Dermis microvascular lymphatic vessel endothelial cell (primary cell): ENCODE measurements at regions not wholly inside any gene's neighbourhood (a gene's known extent, or its start where the extent isn't known, plus 50 kb on each side); places are given as distances from the start of the nearest gene placed in this dataset.
"Not testable (repeated sequence)": the region's sequence is repeated elsewhere in the genome, so short reads cannot be mapped to it uniquely, and the experiment has no call there.

ENCODE experiments used
- DNase-seq, 2 donors: peaks; one replicate each; pipeline versions ENCODE4 v3.0.0 to v3.0.0-alpha.2; 2010; ENCODE audit warnings: low read depth in 2 of 2

DNA sequence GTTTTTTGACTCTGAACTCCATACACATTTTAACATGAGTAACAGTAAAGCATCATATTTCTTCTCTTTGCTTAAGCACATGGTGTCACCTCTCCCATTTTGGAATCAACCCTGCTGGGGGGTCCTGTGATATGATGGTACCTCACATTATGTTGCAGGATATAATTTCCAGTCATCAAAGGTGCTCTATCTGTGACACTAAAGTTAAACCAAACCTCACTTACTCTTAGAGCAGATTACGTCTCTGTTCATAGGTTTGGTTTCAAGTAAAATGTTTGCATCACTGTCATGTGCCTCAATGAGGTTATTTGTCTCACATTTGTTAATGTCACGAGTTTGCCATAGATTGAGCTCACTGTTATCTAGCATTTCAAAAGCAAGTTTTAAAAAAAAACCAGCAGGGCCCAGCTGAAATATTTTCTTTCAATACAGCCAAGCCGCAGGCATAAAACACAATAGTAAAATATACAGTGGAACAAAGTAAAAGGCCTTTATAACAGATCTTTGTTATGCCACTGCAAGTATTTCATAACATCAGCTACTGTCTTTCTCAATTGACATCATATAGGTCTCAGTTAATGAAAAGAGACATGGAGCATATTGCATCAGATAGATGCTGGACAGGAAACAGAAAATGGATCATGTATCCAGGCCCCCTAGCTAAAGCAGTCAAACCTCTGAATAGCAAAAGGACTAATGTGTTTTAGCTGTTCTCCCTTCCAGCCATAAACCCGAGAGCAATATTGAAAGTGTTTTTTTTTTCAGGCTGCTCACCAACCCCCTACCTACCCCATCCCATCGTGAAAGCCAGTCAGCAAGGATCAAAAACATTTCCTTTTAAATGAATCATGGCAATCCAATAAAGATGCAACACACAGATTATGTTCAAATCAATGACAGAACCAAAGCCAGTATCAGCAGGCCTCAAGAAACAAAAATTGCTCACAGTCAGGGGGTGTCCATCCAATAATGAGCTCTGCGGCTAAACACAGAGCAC lies 182.1 kb upstream of the ITGA1 start:
- DNase-seq: no peak

DNA sequence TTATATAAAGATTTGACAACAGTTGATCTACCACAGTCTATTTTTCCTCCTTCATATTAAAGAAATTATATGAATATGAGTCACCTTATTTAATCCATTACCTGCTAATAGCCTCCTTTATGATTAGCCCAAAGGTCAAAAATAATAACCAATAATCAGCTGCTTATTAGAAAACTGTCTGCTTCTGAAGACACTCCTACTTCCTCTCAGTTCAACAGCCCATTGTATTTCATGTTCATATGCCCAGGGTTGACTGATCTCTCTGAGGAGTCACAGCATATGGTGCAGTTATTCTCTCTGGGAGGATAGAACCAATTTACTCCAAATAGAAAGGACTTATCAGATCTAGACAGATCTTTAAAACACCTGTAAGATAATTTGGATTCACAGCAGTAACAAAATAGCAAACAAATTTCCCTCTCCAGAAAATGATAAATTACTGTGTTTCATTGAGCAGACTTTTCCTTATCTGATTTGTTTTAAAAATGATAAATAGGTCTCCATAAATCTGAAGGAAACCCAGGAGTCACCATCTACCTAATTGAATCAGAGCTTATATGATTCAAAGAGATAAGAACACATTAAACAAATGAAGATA lies 180.4 kb upstream of the ITGA1 start:
- DNase-seq: no peak

DNA sequence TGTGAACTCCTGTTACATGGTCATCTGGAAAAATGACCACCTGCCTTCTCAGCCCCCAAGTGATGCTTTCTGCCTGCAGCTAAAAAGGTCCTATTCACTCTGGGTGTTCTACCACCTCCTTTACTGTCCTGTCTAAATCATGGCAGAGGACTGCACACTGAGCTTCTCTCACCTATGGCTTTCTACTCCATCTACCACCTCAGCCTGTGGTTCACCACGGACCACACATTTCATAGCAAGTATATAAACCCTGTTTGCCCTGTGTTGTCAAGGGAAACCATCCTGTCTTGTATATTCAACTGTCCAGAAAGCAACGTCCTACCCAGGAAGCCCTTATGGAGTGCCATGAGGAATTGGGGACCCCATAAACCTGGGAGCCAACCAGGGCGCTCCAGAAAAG lies 167.4 kb upstream of the ITGA1 start:
- DNase-seq: no peak

DNA sequence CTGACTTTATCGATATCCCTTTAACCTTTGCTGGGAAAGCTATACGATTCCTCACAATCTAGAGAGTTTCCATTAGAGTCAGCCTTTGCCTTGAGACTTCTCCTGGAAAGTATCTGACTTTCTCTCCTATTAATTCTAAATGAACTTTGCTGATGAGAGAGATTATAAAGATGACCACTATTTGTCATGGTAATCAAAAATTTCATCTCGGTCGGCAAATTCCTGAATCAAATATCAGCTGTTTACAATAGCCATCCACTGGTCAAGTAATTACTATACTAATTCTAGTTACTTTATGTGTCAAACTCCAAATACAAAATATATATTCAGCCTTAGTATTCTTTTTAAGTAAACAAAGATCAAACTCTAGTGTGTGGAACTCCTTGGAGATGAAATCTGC lies 164.4 kb upstream of the ITGA1 start:
- DNase-seq: no peak

DNA sequence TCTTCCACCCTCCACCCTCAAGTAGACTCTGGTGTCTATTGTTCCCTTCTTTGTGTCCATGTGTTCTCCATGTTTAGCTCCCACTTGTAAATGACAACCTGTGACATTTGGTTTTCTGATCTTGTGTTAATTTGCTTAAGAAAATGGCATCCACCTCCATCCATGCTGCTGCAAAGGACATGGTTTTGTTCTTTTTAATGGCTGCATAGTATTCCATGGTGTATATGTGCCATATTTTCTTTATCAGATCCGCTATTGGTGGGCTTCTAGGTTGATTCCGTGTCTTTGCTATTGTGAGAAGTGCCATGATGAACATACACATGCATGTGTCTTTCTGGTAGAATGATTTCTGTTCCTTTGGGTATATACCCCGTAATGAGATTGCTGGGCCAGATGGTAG lies 163.4 kb upstream of the ITGA1 start:
- no peak for DNase-seq

DNA sequence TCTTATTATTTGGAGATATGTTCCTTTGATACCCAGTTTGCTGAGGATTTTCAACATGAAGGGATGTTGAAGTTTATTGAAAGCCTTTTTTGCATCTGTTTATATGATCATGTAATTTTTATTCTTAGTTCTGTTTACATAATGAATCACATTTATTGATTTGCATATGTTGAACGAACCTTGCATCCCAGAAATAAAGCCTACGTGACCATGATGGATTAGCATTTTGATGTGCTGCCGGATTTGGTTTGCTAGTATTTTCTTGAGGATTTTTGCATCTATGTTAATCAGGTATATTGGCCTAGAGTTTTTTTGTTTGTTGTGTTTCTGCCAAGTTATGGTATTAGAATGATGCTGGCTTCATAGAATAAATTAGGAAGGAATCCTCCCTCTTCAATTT lies 161.4 kb upstream of the ITGA1 start:
- DNase-seq: no peak

DNA sequence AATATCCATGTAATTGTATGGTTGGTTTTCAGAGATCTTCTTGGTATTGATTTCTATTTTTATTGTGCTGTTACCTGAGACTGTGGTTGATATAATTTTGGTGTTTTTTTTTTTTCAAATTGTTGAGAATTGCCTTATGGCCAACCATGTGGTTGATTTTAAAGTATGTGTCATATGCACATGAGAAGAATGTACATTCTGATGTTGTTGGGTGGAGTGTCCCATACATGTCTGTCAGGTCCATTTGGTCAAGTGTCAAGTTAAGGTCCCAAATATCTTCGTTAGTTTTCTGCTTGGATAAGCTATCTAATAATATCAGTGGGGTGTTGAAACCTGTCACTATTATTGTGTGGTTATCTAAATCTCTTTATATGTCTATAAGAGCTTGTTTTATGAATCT lies 160.0 kb upstream of the ITGA1 start:
- no peak for DNase-seq

DNA sequence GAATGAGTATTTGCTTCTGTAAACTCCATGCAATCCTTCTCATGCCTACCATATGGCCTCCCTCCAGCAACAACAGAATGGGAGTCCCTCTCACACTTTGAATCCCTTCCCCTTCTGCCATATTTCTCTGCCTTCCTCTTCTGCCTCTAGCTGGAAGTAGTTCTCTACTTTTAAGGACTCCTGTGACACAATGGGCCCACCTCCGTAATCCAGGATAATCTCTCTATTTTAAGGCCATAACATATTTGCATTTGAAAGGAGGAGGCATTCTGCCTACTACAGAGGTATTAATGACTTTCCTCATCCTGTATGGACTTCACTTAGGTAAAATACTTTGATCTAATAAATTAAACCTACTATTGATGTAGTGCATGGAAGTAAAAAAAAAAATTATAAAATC lies 155.4 kb upstream of the ITGA1 start:
- DNase-seq: no peak

DNA sequence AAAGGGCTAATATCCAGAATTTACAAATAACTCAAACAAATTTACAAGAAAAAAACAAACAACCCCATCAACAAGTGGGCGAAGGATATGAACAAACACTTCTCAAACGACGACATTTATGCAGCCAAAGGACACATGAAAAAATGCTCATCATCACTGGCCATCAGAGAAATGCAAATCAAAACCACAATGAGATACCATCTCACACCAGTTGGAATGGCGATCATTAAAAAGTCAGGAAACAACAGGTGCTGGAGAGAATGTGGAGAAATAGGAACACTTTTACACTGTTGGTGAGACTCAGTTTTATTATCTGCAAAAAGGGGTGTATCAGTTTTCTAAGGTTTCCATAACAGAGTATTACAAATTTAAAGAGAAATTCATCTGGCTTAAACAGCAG lies 153.5 kb upstream of the ITGA1 start:
- not testable (repeated sequence) for DNase-seq

DNA sequence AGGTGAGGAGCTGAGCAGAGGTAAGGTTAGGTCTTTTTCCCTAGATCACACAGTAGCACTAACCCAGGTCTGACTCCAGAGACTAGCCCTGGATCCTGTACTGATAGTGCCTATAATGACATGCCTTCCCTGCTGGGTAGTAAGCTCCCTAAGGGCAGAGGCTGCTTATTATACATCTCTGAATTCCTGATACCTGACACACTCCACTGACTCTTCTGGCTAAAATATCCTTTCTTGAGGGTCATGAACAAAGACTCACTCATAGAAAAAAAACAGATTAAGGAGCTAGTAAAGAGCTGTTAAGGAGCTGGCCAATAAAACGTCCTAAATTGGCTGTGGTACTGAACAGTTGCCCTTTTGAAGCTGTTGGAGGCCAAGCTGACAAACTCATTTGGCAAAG lies 149.0 kb upstream of the ITGA1 start:
- no peak for DNase-seq

DNA sequence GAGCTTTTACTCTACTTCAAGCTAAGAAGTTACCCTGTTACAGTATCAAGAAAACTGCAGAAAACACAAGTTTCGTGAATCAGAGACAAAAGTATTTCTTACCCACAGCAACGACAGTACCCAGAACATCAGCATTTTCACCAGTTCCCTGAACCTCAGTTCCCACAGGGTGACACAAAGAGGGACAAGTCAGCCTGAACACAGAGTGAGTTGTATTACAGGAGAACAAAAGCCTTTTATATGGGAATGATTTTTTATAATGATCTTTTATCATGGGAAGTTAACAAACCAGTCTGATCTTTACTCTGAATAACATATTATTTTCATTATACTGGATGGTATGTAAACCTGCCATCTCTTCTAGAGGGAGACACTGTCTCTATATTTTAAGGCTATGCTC lies 139.0 kb upstream of the ITGA1 start:
- DNase-seq: no peak

DNA sequence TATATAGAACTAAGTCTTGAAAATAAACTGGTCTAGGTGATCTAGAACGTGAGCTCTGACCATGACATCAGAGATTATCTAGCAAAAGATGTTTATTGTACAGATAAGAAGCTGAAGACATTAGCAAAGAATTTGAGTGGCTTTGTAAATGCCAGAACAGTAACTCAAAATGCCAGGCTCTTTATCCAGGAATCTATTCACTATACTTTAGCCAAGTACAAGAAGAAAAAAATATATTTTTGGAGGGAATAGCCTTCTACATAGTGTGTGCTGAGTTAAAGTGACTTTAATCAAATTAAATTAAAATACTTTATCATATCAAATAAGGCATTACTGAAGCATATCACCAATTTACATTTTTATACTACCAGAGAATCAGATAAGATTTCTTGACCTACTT lies 132.6 kb upstream of the ITGA1 start:
- DNase-seq: no peak

DNA sequence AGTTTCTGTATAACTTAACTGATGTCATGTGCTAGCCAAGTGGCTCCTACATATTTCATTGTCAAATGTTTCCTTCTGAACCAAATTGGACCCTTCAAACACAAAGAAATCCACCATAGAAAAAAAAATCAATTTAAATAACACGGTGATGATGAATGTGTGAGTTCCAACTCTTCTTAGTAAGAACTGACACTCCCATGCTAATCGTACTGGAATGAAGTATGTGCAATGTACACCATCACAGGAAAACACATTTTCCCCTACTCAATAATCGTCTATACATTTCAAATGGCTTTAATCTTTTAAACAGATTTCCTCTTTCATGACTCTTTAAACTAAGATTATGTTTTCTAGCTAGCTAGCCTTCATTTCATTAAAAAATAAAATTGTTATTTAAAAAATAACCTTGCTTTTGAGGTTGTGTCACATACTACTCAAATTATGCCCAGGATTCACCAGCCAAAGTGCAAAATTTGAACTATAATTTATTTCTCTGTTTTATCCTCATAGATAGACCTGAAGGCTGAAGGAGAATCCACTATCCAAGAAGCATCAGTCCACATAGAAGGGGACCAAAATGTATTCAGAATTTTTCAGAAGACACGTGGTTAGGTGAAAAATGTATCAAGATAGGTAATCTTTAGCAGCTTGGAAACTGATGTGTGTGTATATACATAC lies 131.0 kb upstream of the ITGA1 start:
- no peak for DNase-seq

DNA sequence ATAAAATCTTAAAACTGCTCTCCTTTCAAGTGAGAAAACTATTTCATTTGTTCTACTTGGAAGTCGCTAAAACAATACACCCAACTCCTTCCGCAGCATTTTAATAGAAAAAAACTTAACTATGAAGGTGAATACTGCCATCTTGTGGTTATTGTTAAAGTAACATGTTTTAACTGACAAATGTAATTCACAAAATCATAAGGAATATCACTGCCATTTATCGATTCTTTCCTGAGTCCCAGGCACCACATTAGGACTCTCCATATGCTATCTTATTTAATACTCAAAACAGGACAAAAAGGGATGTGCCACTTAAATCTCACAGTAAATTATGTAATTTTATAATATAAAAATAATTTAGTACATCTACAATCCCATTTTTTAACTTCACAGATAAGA lies 130.5 kb upstream of the ITGA1 start:
- DNase-seq: peak; percentile 45 to 59

DNA sequence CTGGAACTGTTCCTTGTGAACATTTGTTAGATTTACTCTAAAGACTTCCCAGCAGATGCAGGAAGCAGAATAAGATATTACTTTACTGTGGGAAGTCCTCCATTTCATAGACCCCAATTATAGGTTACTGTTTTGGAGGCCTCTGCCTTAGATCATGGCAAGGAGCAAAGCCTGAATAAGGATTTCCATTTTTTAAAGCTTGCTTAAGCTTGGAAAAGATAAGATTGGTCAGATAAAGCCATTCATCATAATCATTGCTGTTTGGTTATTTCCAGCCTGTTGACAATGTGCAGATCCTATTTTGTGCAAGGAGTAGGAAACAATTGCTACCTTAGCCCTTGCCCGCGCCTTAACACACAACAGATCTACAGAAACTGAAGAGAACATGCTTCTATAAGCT lies 129.5 kb upstream of the ITGA1 start:
- no peak for DNase-seq

DNA sequence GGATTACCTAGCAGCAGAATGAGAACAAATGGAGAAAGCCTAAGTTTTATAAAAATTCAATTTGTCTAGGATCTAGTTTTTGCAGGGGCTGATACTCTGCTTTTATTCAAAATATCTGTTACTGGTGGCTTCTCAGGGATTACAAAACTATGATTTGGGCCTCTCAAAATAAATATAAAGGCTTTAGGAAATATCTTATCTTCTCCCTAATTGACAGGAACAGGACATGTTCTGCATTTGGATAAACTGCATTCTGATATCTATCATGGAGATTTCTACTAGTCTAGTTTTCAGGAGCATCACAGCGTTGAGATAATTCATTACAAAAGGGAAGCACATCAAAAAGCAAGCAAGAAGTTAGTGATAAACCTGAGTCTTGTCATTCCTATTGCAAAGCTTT lies 127.1 kb upstream of the ITGA1 start:
- no peak for DNase-seq

DNA sequence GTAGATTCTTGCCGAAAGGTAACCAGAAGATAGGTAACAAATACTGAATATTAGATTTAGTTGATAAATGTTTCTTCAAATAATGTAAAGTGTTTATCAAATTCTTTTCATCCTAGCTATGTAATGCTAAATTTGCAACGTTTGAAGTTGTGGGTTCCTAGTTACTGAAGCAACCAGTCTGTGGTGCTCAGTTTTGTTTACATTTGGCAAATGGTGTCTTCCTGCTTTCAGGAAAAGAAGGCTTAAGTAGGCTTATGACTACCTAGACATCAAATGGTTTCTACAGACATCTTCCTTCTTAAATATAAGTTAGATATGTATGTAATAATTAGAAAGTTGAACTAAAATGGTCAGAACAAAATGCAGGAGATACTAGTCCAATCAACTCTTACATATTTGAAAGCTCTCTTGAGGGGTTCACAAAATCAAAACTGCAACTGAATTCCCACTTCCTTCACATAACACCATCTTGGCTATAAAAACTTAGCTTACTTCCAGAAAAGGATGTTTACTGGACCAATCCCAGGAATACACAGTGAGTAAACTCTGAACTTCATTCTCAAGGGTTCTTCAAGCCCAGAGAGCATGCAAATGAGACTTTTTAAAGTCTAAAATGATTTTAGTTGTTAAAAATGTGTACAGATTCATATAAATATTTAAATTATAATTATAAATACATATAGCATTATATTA lies 125.7 kb upstream of the ITGA1 start:
- DNase-seq: no peak

DNA sequence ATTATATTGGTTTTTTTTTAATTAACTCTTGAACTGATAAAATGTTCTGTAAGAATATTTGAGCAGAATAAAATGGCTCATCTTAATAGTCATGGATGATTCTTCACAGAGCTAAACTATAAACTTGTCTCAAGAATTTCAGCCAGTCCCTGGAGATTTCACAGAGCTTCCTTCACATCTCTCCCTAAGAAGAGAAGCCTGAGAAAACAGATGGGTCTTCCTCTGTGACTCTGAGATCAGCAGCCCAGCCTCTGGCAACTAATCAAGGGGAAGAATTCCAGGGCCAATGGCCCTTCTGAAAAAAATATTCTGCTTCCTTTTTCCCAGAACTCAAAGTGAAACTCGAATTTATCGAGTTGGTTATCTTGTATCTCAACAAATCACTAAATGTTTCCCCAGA lies 122.2 kb upstream of the ITGA1 start:
- peak in 1 of 2 donors; percentile 14 for DNase-seq

DNA sequence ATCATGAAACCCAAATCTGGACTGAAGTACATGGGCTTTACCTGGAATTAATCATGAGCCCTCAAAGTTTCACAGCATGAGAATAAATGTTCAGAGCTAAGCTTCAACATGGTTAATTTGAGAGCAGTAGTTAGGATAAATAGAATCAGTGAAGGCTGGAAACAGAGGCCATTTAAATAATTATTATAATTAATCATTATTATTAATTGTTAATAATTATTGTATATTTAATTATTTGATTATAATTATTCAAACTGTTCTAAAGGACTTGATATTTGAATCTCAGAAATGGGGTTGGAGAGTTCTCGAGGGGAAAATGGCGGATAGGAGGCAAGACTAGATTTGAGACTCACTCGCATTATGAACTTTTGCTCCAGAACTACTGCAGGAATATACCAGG lies 119.6 kb upstream of the ITGA1 start:
- no peak for DNase-seq

DNA sequence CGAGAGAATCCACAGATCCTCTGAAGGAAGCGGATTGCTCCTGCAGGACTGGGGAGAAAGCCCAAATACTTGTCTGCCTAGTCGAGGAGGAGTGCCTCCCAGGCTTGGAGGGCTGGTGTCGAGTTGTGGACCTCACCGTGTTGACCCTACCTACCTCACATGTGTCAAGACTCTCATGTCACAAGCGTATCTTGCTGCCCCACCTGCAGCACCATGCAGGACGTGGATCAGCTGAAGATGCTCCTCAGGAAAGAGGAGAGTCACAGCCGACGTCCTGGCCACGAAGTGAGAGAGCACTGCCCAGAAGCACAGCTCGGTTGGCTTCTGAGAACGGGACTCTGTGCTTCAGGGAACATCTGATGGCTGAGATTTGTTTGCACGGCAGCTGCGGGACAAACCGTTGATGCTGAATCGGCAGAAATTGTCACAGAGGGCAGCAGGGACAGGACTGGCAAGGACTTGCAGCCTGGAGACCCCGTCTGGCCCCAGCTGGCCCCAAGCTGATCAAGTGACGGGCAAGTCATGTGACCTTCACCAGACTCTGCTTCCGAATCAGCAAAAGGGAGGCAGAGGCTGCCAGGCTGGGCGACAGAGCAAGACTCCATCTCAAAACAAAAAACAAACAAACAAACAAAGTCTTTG lies 119.1 kb upstream of the ITGA1 start:
- DNase-seq: no peak

DNA sequence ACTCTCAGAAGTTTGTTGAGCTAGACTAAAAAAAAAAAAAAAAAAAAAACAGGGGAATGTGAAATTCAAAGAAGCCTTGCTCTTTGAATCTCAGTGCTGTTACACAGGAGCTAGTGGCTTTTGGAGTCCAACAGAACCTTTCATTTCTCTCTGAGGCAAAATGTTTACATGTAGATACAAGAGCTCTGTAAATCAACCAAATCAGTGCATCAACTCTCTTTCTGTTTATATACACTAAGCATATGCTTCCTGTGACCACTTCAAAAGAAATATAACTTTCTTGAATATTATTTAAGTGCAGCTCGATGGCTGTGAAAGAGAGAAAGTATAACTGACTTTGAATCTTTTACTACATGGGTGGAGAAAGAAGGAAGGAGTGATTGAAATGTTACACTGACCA lies 115.3 kb upstream of the ITGA1 start:
- no peak for DNase-seq

DNA sequence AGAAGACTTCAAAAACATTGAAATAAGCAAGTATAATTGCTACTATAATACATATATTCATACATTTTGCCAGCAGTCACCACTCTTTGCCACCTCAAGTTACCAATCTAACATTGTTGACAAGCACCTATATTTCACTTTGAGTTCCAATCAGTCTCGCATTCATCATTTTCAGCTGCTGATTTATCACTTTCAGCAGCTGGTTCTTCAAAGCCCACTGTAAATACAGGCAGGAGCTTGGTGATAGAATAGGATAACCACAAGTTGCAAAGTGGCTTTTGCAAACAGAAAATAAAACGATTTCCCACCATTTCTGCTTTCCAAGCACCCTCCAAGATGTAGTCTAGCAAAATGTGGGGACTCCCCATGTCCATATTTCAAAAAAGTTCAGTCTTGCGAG lies 114.2 kb upstream of the ITGA1 start:
- no peak for DNase-seq
